ENCODE measurements at regions not wholly inside any gene's neighbourhood (a gene's known extent, or its start where the extent isn't known, plus 50 kb on each side); places are given as distances from the start of the nearest gene placed in this dataset.

DNA sequence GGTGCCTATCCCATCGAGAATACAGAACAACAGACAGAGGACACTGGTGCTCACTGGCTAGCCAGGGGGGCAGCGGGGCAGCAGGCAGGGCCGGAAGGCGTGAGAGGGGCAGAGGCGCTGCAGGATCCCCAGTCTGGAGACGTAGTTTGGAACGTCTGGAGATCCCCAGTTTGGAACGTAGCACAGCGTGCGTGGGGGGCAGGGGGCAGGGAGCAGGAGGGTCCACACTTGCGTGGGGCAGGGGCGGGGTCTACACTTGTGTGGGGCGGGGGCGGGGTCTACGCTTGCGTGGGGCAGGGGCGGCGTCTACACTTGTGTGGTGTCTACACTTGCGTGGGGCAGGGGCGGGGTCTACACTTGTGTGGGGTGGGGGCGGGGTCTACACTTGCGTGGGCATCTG, 107.2 kb downstream of the DACT2 start:
- DNase-seq (ENCODE audit: low read depth), result no peak

DNA sequence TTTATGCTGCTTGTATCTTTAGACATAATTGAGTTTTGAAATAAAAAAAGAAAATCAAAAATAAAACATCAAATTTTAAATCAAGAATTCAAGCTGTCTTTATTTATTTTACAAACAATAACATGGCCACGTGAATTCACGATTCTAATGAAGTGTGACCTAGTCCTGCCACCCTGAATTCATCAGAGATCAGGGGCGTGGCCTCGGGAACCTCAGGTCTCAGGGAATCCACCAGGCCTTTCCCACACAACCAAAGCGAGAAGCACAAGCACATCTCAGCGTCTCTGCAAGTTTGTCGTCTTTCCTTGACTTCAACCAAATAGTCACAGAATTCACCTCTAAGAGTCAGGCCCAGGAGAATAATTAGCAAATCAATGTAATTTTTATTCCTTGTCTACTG, 107.9 kb downstream of the DACT2 start:
- DNase-seq (ENCODE audit: low read depth), result no peak

DNA sequence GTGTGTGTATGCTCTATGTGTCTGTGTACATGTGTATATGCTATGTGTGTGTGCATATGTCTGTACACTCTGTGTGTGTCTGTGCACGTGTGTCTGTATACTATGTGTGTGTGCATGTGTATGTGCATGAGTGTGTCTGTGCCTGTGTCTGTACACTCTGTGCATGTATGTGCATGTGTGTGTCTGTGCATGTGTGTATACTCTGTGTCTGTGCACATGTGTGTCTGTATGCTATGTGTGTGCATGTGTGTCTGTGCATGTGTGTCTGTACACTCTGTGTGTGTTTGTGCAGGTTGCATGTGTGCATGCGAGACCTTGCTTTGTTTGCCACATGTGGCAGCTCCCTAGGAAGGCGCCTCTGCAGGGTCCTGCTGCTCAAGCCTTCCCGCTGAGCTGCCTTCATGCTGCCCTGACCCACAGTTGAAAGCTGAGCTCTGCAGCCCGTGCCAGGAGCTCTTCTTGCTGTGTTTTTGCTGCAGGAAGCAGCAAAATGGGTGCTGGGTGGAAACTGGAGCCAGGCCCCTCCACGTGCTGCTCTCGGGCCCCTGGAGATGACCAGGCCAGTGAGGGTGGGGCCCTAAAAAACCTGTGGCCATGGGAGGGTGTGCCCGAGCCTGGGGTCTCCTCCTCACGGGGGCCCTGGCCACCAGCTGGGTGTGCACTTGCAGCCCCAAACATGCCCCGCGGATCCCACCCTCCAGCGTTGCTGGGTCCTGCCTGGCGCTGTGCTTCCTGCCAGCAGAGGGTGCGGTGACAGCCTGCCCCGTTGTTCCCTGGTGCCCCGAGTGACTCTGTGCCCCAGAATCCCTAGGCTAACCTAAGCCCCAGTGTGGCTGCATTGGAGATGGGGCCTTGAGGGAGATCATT, 109.1 kb downstream of the DACT2 start:
- no peak for DNase-seq (ENCODE audit: low read depth)

DNA sequence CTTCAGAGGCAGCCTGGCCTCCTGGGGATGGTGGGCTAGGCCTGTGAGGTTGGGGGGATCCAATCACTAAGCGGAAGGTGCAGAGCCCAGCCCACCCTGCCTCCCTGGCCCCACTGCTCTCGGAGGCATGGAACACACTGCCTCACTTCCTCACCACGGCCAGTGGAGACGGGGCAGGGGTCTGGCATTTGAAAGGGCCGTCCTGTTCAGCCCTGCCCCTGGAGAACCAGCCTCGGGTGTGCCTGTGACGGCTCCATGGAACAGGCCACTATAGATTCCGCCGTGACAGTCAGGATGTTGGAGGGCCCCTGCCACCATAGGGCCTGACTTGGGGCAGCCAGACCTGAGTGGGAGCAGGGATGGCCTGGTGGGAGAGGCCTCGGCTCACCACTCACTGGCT, 110.2 kb downstream of the DACT2 start:
- no peak for DNase-seq (ENCODE audit: low read depth)

DNA sequence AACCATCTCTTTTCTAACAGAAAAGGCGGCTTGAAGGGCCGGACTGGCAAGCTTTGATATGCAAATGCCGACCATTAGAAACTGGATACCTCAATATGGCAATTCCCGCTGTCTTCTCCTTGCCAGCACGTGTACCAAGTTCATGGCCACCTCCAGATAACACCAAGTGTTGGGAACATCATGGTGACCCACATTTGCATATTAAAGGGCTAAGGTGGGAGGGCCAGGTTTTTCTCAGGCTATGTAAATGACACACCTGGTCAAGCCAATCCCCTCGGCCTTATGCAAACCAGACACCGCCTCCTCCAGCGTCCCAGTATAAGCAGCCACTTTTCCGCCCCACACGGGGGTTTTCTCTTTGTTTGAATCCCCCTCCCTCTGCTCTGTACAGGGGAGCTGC, 110.7 kb downstream of the DACT2 start:
- DNase-seq (ENCODE audit: low read depth), result no peak

DNA sequence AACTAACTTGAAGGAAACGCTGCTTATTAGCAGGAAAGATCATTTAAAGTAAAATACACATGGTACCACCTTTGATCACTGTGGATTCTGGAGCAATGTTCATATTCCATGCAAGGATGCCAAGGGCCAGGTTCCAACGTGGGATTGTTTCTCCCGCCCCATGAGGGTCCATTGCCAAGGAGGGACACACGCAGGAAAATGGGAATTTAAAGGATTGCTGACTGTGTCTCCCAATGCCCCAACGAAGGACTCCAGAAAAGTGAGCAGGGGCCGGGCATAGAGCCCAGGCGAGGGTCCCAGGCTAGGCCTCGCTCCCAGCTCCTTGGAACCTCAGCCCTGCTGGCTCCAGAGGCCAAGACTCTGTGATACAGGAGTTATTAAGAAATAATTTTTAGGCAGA, 111.2 kb downstream of the DACT2 start:
- no peak for DNase-seq (ENCODE audit: low read depth)

DNA sequence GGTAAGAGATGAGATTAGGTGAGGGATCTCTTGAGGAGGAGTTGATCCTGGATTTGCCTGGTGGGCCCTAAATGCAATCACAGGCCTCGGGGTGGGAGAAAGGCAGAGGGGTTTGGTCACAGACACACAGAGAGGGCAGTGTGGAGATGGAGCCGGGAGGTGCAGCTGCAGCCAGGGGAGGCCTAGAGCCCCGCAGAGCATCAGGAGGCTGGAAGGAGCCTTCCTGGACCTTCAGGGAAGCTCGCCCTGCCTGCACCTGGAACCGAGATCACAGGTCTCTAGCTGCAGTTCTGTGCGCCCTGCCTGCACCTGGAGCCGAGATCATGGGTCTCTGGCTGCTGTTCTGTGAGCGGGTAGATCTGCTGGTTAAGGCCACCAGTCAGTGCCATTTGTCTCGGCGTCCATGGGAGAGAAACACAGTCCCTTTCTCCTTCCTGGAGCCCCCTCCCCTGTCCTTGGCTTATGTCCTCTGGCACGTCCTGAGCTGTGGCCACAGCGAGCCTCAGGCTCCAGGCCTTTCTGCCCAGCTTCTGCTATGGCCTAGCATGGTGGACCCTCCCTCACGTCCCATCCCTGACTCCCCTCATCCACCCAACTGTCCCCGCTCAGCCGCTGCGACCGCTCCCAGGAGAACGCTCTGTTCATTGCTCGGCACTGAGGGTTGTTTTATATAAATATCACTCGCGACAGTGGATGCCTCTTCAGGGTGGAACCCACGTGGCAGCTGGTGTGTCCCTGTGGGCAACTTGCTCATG, 112.0 kb downstream of the DACT2 start:
- no peak for DNase-seq (ENCODE audit: low read depth)

DNA sequence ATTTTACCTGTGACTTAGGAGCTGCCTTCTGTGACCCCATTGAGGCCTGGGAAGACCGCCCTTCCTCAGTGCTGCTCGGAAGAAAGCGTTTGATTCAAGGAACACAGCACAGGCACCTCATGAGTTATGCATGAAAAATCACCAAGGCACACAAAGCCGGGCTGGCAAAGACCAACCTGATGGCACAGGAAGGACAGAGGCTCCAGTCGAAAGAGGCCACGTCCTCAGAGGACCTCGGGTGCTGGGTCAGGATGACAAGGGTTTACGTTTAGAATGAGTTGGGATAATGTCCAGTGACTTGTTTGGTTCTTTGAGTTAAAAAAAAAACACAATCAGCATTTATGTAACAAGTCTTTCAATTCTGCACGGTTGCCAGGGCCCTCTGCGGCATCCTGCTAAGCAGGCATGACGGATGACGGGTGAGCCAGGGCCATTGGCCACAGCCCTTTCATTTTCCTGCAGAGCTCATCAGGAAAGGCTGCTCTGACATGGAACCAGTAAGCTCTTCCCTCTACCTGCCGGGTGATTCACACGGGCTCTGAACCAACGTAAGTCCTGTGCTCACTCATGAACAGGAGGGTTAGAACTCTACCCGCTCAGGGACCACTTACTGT, 112.8 kb downstream of the DACT2 start:
- DNase-seq (ENCODE audit: low read depth), result no peak

DNA sequence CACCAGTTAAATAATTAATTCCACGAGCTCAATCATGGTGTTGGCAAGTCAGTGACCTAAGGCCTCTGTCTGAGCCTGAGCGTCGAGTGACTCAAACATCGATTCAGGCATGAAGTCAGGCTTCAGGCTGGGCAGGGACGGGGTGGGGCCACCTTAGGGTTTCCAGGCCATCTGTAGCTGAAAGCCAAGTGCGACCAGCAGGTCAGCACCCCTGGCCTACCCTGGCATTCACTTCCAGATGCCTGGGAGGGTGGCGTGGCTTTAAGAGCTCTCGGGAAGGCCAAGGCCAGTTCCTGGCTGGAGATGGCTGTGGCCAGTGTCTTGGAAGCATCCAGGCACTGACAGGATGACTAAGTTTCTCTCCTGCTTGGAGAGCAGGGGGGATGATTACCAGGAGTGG, 113.4 kb downstream of the DACT2 start:
- no peak for DNase-seq (ENCODE audit: low read depth)

DNA sequence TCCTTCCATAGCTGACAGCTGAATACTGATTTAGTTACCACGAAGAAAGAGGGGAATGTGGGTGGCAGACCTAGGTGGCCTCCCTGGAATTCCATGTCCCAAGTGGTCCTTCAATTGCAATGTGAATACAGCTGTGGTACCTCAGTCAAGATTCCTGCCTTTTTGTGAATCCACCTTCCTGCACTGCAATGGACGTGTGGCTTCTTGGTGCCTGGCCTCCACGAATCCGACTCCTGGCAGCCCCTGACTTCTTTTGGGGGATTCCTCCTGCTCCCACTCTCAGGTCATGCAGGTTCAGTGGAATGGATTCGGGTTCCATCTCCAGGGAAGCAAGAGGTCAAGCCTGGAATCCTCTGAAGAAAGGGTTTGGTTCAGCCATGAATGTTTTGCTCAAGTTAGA, 117.8 kb downstream of the DACT2 start:
- no peak for DNase-seq (ENCODE audit: low read depth)

DNA sequence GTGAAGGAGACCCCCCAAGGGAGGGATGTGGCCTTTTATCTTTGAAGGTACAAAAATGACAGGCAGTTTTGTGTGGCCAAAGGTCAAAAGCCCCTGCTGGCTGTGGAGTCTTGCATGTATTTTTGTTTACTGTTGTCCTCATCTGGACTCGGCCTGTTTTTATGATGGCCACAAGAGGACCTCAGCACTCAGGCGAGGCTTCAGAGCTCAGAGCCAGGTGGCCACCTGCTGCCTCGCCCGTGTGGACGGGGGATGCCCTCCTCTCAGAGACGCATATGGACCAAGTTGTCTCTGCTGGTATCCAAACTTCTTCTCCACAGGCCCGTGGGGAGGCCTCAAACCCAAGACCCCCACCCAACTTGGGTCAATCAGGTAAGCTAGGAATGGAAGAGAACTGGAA, 118.2 kb downstream of the DACT2 start:
- no peak for DNase-seq (ENCODE audit: low read depth)

DNA sequence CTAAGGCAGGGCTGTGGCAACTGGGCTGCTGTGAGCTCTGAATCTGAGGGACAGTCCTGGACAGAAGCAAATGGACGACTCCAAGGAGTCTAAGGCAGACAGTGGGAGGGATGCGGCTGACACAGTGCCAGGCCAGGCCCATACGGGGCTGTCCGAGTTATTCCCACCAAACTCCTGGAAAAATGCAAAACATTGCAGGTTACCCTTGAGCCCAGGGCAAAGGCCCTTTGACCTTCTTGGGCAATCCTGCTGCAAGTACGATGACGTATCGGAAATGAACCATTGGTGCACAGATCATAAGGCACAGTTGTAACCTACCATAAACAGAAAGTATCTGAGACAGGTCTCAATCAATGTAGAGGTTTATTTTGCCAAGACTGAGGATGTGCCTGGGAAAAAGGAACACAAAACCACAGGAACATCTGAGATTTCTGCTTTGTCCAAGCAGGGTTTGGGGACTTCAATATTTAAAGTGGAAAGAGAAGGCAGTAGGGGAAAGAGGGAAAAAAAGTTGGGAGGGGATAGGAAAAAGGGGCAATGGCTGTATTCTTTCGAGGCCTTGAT, 118.9 kb downstream of the DACT2 start:
- no peak for DNase-seq (ENCODE audit: low read depth)

DNA sequence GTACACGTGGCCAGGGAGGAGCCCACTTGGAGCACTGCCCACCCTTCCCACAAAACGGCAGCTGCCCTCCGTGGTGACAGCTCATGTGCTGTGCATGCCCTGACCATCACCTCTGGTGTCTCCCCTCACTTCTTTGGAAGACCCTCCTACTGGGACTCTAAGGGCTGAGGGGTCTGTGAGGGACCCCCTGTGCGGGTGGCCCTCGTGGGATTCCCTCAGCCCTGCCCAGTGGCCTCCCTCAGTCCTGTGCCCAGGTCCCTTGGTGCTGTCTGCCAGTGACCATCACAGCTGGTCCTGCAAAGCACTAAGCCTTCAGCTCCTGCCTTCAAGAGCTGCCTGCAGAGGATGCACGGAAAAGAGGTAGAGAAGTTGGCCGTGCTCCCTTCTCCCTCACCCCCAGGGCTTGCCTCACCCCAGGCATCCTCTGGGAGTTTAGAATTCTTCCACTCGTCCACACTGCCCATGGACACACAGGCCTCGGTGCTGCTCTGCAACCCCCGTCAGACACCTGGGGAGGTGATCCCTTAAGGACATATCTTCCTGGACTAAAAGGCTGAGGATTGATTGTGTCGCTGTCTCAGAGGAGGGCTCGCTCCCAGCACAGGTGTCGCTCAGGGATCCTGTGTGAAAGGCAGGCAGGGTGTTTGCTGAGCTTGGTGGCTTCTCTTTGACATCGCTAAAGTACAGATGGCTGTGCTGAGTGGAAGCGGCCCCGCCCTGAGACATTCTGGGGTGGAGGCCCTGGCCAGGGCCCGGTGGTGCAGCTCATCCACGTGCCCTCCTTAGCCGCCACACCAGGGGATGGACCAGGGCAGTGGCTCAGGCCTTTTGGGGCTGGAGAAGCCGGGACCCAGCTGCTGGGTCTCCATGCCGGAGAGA, 119.5 kb upstream of the FRMD1 start:
- DNase-seq (ENCODE audit: low read depth), result no peak

DNA sequence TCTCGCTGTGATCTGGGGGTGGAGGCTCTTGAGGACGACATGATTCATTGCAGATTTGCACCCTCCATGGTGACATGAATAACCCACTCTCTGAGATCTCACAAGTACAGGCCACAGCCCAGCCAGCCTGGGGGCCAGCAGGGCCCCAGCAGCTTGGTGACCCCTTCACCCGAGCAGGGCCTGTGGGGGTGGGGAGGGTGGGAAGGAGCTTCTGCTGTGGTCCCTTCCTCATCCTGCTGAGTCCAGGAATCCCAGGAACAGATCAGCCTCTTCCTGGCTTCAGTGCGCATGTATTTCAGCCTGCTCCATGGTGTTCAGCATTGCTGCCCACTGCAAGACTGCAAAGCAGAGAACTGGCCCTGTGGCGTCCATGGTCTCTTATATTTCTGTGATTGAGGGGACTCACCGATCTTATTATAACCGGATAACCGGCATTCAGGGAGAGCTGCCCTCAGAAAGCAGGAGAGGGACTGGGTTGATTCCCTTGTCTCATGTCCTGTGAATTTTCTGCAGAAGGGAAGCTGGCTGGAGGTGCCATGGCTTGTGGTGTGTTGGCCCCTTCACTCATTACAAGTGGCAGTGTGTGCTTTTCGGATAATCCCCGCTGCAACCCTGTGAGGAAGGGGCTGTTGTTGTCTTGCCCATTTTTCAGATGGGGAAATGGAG, 118.8 kb upstream of the FRMD1 start:
- no peak for DNase-seq (ENCODE audit: low read depth)

DNA sequence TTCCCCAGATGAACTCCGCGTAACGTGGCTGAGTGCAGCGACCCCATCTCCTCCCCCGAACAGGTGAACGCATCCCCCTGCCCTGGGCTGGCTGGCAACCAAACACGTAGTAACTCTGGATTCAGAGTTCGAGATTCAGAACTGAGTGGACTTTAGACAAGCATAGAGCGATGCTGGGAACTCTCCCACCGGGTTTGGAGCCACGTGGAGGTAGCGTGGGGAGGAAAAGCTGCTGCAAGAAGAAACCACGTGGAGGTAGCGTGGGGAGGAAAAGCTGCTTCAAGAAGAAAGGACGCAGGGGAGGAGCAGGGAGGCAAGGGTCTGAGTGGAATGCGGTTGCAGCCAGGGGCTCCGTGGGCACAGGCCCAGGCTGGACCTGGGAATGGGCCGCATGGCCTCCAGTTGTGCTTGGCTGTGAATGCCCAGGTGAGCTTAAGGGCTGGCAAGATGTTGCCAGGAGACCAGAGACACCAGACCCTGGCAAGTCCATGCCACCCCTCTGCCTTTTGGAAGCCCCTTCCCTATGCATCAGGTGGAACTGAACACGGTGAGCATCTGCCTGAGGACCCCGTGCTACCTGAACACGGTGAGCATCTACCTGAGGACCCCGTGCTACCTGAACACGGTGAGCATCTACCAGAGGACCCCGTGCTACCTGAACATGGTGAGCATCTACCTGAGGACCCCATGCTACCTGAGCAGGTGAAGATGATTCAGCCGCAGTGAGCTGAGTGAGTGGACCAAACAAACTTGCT, 118.0 kb upstream of the FRMD1 start:
- DNase-seq (ENCODE audit: low read depth), result no peak

DNA sequence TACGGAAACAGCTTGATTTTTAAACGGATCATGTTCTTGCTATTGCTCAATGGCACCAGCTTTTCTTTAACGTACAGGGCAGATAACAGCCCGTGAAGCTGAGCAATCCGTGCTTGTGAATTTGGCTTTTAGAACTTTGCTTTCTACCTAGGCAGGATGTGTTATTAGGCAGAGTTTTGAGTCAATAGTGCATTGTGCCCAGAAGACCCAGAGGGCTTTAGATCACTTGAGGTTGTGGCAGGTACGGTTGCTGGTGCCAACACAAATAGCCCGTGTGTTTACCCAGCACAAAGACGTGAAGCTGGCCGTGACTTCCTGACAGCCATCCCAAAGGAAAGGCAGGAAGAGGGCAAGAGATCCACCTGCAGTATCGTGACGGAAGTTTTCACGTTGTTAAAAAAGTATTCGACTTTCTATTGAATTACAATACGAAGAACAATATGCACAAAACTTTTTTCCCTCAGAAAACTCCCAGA, 117.4 kb upstream of the FRMD1 start:
- DNase-seq (ENCODE audit: low read depth), result no peak

DNA sequence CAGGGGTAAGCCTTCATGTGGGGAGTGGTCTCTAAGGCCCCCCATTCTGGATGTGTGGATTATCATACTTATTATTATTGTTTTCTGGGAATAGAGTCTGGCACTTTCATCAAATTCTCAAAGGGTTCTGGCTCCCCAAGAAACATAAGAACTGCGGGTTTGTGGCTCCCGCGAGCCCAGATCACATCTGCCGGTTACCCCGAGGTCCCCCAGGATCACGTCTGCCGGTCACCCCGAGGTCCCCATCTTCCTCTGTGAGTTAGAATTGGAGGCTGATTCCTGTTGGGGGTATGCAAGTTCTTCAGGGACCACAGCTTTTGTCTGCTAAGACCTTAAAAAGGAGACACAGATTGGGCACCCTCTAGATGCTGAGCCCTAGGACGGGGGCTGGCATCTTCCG, 116.7 kb upstream of the FRMD1 start:
- no peak for DNase-seq (ENCODE audit: low read depth)

DNA sequence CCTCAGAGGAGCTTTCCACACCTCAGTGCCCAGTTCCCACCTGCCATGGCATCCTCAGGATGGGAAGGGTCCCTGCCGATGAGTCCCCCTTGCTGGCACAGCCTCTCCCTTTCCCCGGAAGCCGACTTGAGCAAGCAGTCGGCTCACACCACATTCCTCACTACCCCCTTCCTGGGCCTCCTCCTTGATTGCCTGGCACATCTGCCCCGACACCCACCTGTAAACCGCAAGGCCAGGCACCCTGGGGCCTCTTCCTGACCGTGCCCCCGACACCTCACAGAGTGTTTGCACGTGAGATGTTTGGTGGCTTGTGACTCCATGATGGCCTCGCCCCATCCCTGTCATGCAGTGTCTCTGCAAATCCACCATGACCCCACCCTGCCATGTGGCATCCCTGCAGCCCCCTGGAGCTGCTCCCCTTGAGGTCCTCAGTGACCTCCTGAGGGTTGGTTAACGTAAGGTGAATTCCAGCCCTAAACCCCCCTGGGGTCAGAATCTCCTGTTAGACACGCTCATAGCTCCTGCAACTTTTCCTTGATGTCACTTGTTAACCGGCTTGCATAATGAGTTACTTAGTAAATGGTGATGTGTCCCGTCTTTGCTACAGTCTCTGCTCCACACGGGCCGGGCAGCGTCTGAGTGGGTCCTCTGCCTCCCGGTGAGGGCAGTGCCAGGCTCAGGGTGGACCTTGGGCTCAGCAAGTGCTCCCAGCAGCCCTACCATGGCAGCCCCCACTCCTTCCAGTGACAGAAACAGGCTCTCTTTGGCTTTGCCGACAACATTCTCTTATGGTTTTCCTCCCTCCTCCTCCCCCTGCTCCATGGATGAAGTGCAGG, 115.9 kb upstream of the FRMD1 start:
- DNase-seq (ENCODE audit: low read depth), result no peak
